ENCODE measurements at regions not wholly inside any gene's neighbourhood (a gene's known extent, or its start where the extent isn't known, plus 50 kb on each side); places are given as distances from the start of the nearest gene placed in this dataset.
"Not testable (repeated sequence)": the region's sequence is repeated elsewhere in the genome, so short reads cannot be mapped to it uniquely, and the experiment has no call there.

DNA sequence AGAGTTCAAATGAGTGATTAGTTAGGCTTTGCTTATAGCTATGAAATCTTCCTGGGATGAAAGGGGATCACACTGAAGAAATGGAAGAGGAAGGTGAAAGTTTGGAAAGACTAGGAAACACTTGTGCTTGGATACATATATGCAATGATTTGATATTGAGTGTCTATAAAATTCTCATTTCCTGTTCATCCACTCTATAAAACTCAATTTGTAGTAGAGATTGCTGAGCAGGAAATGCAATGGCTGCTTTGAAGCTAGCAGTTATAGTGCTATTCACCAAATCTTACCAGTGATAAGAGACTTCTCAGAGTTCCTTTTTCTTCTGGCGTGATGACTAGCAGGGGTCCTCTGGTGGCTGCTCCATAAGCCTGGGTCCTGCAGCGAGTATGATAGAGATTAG lies 128.1 kb upstream of the HPF1 start:
- no peak for DNase-seq

DNA sequence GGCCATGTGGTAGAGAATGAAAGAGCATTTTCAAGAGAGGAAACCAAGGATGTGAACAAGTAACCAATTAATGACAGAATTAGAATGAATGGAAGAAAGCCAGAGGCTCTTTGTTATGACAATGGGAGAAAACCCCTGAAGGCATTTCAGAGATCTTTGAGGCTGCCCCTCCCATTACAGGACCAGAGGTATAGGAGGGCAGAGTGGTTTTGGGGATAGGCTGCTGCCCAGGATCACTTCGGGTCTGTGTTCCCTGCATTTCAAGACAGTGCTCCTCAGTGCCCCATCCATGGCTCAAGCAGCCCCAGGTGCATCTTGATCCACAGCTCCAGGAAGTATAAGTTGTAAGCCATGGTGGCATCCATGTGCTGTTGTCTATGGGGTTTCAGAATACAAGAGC lies 124.0 kb upstream of the HPF1 start:
- DNase-seq = no peak

DNA sequence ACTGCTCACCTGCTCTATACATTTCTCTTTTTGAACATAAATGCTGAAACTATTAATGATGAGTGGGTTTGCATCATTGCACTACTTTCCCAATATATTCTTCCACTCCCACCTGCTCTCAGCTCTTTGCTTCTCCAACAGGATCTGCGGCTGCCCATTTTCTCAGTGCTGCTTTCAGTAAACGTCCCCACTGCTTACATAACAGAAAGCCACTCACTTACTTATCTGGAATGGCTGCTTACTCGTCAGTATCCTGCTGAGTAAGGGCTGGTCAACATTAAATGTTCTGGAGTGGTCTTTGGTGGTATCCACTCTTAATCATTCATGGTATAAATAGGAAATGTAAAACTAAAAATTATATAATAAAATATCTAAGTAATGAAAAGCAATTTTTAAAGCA lies 112.8 kb upstream of the HPF1 start:
- no peak for DNase-seq

DNA sequence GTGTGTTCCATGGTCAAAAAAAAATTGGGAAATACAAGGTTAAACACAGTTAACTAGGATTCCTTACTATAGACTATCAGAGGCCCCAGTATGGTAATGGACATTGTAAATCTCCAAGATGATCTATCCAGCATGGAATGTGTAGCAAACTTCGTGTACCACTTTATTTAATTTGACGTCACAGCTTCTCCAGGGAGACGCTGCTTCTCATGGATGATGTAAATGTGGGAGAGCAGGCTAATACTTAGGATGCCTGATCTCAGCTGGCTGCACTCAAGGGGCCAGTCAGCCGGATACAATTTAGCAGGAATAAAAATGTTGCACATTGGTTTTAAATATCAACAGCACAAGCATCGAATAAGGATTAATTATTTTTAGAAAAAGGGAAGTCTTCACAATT lies 111.7 kb upstream of the HPF1 start:
- no peak for DNase-seq

DNA sequence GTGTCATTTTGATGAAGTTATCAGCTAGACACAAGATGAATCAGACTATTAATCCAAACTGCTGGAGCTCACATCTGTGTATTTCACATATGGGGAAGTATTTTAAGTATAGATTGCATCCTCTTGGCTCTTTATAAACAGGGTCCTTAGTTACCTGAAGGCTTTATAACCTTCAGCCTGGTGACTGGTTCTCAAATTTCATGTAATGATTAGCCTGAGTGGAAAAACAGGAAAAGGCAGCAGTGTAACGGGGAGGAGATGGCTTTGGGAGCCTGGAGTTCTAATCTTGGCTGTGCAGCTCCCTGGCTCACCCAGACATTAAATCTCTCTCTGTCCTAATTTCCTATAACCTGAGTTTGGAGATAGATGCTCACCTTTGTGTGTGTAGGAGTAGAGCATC lies 103.8 kb upstream of the HPF1 start:
- no peak for DNase-seq

DNA sequence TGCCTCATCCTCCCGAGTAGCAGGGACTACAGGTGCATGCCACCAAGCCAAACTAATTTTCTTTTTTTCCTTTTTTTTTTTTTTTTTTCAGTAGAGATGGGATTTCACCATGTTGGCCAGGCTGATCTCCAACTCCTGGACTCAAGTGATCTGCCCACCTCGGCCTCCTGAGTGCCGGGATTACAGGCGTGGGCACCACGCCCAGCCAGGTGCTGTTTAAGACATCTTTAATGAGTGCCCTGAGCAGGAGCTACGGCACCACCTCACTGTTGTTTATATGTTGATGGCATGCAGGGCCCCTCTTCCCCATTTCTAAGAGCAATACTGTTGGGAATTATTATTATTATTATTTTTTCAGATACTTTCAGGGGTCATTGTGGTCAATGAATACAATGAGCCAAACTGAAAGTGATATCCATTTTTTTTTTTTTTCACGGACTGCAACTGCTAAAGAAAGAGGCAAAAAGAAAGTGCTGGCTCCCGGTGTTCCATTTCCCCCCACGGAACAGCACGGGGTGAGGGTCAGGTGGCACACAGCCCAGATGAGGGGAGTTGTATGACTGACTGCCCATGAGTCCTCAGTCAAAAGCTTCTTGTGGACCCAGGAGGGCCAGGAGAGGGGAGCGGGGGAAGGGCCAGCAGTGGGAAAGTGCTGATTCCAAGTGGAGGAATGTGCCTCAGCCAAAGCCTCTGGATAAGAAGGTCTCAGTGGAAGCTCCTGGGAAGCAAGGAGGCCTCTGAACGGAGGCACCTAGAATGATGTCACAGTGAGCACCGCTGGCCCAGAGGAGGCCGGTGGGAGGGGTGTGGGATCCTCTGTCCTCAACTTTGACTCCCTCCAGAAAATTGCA lies 101.8 kb upstream of the HPF1 start:
- no peak for DNase-seq

DNA sequence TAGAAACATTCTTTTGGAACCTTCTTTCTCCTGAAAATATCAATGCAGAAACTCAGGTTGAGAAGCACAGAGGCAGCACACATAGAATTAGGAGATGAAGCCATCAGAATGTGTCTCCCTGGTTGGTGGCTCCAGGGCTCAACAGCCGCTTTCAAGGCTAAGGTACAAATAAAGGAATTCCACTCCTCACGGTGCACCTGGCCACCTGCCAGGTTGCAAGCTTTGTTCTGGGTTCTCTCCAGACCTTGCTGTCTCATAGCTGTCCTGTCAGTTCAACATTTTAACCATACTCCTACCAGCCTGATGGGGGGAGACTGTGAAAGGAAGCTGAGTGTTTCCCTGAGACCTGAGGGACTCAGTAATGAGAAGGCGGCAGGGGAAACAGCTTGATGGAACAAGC lies 96.3 kb upstream of the HPF1 start:
- no peak for DNase-seq

DNA sequence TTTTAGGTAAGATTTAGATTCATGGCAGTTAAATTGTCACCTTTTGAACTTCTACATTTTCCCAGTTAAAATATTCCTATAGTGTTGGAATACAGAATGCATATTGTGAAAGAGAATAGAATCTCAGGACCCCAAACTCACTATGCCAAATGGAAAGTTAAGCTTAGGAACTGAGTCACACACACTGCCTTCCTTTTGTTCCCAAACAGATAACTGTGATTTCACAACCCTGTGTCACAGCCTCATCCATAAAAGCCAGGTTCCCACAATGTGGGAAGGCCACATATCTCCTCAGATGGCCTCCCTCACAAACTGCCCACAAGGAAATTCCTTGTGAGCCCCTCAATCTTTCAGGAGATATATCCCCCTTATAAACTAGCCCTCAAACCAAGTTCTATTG lies 94.7 kb upstream of the HPF1 start:
- no peak for DNase-seq

DNA sequence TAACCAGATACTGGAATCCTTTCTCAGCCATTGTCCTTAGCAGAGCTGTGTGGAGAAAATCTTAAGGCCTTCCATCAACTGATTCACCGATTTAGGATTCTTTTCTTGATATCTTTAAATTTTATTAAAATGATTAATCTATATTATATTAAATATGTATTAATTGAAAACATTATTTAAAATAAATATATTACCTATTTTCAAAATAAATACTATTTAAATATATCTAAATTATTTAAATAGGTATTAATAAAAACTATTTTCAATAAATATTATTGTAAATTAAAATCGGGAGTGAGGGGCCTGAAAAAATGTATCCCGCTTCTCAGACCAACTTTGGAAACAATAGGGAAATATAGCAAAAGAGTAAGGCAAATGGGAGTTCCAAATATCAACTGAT lies 94.0 kb upstream of the HPF1 start:
- DNase-seq = no peak

DNA sequence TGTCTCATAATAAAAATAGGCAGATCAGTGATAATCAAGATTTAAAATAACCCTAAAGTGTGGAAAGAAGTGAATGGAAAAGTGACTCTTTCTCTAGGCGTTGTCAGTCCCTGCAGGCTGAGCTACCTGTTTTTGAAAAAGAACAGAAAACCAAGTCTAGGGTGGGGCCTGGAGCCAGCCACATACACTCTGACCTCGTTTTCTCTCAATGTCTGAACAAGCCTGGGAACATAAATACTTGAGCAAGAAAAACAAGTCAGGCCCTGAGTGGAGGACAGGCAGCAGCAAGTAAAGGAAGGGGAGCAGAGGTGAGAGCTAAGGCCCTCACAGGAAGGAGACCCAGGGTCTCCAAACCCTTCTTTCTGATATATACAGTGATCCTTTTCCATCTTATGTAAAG lies 91.7 kb upstream of the HPF1 start:
- no peak for DNase-seq

DNA sequence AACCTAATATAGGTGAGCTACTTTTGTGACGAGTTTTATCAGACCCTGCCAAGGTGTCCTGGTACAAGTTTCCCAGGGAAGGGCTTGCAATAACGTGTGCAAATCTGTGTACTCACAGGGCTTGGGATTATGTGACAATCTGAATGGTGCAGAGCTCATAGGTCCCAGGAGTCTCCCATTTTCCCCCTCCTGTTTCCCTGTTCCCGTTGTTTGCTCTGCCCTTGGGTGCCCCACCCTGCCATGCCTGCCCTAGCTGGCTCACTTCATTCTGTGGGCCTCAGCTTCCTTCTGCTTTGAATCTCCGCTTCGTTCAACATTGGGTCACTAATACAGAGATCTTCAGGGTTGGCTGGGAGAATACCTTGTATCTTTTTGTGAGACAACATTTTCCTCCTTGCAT lies 90.3 kb upstream of the HPF1 start:
- DNase-seq = no peak

DNA sequence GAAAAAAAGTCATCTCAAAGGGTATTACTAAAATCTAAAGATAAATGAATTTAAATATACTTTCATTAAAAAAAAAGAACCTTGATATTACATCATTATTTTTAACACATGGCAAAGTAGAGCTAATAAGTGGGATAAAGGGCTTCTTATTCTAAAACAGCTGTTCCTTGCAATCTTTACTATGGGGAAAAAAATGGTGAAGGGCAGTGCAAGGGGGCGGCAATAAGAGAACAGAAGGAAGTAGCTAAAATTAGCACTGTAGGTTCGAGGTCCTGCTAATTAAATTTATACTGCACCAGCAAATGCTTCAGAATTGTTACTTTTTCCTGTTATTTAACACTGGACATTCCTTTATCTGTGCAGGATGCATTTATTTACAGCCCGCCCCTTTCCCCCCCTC lies 89.4 kb upstream of the HPF1 start:
- no peak for DNase-seq

DNA sequence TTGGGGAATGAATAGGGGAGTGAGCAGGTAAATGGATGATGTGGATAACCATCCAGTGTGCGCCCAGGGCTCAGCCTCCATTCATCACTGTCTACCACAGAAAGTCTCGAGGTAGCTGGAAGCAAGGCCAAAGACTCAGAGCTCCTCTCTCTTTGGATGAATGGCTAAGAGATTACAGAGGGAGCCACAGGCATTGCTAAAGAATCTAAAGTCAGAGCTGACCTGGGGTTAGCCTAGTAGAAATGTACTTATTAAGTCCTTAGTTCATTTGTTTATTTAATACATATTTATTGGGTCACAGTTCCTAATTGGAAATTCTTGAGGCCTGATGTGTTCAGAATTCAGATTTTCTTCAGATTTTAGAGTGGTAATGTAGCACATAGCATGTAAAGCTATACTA lies 88.7 kb upstream of the HPF1 start:
- no peak for DNase-seq

DNA sequence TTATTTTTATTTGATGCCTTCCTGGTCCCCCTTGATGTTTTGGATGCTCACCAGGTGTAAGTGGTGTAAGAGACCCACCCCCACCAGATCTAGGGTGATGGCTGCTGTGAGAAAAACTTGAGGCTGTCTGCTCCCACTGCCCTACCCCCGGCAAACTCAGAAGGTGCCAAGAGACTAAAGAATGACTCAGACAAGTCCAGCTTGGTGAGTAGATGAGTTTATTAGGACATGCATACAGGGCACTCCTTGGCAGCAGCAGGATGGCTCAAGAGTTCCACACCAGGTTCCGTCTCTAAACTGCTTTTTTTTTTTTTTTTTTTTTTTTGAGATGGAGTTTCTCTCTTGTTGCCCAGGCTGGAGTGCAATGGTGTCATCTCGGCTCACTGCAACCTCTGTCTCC lies 84.0 kb upstream of the HPF1 start:
- DNase-seq = no peak

DNA sequence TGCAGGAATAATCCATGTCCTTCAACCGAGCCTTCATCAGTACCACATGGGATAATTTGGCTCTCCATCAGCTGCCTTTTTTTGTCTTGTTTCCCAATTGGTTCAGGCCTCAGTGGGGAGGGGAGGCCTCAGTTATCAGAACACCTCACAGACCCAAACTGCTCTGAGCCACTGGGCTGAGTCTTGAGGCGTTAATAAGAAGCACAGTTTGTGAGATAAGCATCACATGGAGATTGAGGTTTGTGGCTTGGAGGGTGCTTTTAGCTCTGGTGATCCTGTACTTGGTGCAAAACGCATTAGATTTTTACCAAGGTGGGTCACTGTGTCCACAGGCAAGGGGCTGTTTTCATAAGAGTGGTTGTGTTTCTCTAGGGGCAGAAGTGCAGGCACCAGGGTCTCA lies 82.8 kb upstream of the HPF1 start:
- no peak for DNase-seq

DNA sequence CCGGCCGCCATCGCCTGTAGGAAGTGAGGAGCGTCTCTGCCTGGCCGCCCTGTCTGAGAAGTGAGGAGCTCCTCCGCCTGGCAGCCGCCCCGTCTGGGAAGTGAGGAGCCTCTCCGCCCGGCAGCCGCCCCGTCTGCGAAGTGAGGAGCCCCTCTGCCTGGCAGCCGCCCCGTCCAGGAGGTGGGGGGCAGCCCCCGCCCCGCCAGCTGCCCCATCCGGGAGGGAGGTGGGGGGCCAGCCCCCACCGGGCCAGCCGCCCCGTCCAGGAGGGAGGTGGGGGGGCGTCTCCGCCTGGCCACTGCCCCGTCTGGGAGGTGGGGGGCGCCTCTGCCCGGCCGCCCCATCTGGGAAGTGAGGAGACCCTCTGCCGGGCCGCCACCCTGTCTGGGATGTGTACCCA lies 70.6 kb upstream of the HPF1 start:
- not testable (repeated sequence) for DNase-seq

DNA sequence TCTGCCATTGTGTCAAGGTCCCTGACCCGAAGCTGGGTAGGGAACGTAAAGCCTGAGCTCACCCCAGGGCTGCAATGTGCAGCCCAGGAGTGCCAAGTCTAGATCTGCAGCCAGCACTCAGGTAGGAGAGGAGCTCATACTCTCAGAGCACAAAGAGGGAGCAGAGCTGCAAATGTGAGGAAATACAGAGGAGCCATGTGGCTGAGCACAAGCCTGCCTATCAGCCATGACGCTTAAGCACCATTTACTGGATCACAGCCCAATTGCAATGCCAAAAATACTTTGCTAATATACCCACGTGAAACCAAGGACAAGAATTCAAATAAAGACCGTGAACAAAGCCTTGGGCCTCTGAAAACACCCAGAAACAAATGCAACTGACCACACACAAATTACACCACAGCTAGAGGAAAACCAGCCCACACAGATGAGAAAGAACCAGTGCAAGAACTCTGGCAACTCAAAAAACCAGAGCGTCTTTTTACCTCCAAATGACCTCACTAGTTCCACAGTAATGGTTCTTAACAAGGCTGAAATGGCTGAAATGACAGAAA lies 69.0 kb upstream of the HPF1 start:
- DNase-seq = no peak

DNA sequence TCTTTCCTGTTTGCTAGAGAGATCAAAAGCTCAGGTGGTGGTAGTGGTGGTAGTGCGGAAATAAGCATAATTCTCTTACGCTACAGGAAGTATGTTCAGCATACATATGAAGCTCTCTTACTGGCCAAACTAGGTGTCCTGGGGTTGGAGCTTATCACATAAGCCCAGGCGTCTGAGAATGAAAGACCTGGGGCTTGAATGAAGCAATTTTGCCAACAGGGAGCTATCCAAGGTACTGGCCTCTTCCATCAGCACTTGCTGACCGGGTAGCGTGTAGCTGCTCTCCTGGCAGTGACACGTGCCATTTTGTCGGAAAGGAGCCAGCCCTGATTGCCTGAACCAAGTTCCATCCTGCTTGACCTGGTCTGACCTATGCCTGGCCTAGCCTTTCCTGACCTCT lies 65.9 kb upstream of the HPF1 start:
- DNase-seq = no peak

DNA sequence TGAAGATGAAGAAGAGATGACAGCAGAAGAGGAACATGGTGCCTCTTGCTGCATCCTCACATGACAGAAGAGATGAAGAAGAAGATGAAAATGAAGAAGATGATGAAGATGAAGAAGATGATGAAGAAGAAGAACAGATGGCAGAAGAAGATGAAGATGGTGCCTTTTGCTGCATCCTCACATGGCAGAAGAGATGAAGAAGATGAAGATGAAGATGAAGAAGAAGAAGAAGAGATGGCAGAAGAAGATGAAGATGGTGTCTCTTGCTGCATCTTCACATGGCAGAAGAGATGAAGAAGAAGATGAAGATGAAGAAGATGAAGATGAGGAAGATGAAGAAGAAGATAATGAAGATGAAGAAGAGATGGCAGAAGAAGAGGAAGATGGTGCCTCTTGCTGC lies 63.7 kb upstream of the HPF1 start:
- no peak for DNase-seq

DNA sequence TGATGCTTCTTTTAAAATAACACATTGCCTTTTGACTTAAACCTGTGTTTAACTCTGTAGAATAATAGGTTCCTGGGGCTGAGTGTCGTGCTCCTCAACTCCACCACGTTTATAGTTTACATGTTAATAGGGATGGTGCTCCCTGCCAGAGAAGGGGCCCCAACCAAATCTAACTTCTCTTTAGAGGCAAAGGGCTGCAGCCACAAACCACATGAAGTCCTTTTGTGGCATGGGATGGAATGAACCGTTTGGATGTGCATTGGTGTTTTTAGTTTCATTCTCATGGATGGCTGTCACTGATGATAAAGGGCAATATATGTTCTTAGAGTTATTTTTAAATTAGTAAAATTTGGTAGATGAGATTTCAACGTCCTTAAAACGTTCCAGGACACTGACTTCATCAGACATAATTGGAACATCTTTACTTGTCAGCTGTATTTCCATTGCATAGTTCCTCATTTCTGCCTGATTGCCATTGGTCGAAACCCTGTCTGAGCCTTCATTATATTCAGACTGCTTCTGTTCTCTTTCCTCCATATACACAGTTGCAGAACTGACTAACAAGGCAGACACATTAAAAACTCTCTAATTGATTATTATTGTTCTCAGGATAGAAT lies 60.4 kb upstream of the HPF1 start:
- DNase-seq = no peak

DNA sequence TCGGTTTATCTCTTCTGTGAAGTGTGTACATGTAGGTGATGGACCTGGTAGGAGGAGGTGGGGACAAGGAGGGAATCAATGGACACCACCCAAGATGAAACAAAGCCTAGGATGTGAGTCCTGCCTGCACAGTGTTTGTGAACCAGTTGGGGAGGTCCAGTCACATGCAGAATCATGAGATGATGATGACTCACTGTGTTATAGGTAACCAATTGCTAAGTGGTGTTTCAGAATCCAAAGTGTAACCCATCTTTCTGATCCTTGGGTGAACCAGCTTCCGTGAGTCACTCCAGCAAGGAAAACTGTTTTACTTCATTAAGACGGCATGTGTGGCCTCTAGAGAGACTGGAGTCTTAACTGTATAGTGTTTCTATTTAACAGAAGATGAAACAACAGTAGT lies 57.9 kb upstream of the HPF1 start:
- DNase-seq = no peak

DNA sequence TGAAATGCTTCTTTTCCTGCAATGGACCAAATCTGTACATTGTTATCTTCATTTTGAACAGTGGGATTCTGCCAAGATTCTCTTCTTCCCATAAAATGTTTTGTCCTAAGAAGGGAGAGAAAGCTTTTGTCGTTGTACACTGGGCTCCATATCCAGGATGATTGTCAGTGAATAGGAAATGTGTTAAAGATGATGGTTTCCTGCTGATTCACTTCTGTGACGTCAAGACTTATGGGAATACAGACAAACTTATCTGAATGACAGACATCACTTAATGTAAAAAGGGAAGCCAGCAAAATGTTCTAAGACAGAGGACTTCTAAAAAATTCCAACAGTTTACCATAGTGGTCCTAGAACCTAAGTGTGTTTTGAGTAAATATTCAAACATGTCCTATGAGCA lies 53.7 kb upstream of the HPF1 start:
- no peak for DNase-seq

DNA sequence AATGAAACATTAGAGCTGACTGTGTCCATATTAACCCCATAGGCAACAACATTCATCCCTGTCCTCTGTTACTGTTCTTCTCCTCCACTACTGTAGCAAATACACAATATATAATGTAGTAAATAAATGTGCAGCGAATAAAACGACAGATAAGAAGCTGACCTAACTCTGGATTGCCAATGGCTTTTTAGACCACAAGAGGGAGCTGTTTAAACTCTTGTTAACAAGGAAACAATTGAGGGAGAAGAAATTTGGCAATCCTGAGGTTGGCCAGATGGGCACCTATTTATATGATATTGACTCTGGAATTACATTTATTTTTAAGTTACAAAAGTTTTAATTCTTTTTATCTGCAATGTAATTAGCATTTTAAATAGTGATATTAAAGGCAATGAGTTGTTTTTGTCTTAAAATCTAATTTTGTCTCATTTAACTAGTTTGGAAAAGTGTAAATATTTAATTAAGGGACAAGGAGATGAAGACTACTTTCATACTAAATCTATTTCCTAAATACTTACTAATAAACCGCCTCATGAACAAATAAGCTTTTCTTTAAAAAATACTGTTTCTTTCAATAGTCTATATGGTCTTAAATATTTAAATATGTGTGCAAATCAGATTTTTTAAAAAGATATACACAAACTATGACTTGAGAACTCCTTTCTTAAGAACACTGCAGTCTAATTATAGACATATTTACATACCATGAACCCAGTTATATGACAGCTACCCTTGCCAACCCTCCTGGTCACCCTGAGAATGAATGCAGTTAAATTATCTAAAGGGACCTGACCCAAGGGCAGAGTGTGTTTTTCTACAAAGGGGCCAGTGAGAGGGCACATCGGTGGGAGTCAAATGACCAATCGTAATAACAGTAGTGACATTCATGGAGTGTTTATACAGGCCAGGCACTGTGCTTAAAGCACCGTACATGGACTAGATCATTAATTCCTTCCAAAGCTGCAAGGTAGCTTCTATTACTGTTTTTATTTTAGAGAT lies 52.9 kb upstream of the HPF1 start:
- peak; percentile 5 for DNase-seq

Data from occipital lobe (tissue), 1 donor.